KOPT-K1 (cell line): ENCODE measurements at regions not wholly inside any gene's neighbourhood (a gene's known extent, or its start where the extent isn't known, plus 50 kb on each side); places are given as distances from the start of the nearest gene placed in this dataset.

Experiments used
- H3K27ac ChIP-seq: fragments of 200-600 bp; sonication (generic); 2 replicates; pipeline ENCODE4 v1.5.1; 2016; ENCODE audit warnings: antibody characterized with exemption, mild to moderate bottlenecking, low read depth, low read length; ENCODE audit not compliant: poor library complexity, severe bottlenecking
- H3K36me3 ChIP-seq: fragments of 200-600 bp; sonication (generic); 2 replicates; pipeline ENCODE4 v1.5.1; 2017; ENCODE audit warnings: antibody characterized with exemption, mild to moderate bottlenecking, low read length, moderate library complexity; ENCODE audit not compliant: insufficient read depth
- H3K9me3 ChIP-seq: fragments of 200-600 bp; sonication (generic); 2 replicates; pipeline ENCODE4 v1.5.1; 2017; ENCODE audit warnings: antibody characterized with exemption, low read length, mild to moderate bottlenecking; ENCODE audit not compliant: insufficient read depth, poor library complexity, severe bottlenecking

GRCh38 chr11:37770145-37770544, 1172.1 kb upstream of the RAG2 start:
- H3K36me3 ChIP-seq: no peaks in the 10 kb centered on the region
- no peak overlapping the region for H3K27ac ChIP-seq
- no peaks in the 10 kb centered on the region for H3K9me3 ChIP-seq

DNA sequence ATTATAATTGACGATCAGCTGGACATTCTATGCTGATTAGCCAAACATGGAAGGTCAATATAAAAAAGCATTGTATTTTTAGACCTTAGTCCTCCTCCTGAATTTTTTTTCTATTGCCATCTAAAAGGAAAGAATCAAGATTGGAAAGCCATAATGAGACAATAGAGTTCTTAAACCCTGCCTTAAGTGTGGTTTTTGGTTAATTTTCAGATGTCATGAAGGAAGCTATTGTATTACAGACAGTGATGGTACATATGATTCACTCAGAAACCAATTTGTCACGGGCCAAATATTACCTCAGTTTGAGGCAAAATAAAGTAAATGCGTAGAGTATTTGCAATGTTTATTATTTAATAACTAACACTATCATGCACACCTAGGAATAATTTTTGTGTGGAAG, 1164.0 kb upstream of the RAG2 start:
- no peak overlapping the region for H3K27ac ChIP-seq
- no peaks in the 10 kb centered on the region for H3K36me3 ChIP-seq
- H3K9me3 ChIP-seq: no peaks in the 10 kb centered on the region

DNA sequence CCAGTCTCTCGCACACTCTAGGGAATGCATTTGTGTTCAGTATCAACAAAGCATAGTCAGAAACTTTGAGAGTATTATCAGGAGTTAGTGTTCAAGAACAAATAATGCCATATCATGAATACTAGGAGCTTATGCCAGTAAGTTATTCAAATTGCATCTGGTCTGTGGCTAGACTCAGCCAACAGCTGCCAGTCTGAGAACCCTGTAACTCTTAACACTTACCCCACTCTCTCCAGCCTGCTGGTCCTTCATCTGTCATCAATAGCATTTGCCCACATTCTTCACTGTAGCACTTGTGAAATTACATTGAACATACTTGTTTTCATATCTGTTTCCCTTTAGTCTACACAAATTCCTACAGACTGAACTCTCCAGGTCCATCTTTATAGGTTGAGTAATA, 1157.5 kb upstream of the RAG2 start:
- Histone ChIP-seq H3K9me3 (no peaks in the 10 kb centered on the region), H3K27ac (no peak overlapping the region), H3K36me3 (no peaks in the 10 kb centered on the region)

DNA sequence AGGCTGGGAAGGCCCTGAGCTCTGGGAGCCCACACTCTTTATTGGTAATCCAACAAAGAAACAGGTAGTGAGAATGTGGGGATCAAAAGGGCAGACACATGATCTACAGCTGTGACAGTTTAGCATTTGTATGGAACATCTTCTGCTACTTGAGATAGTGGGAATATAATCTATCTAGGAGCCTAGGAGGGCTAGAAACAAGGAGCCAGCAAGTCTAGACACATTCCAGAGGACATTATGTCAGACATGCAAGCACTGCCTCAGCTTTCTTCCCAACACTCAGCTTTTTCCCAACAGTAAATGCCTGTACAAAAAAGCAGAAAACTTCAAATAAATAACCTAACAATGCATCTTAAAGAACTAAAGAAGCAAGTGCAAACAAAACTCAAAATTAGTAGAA, 1150.6 kb upstream of the RAG2 start:
- Histone ChIP-seq H3K27ac (no peak overlapping the region), H3K9me3 (no peaks in the 10 kb centered on the region), H3K36me3 (no peaks in the 10 kb centered on the region)

- Histone ChIP-seq H3K36me3 (no peaks in the 10 kb centered on the region), H3K27ac (no peak overlapping the region), H3K9me3 (no peaks in the 10 kb centered on the region)
These were observed 1149.1 kb upstream of the RAG2 start for GRCh38 chr11:37747121-37747520.

GRCh38 chr11:37727371-37727770, 1129.3 kb upstream of the RAG2 start:
- Histone ChIP-seq H3K9me3 (no peaks in the 10 kb centered on the region), H3K36me3 (no peaks in the 10 kb centered on the region), H3K27ac (no peak overlapping the region)

DNA sequence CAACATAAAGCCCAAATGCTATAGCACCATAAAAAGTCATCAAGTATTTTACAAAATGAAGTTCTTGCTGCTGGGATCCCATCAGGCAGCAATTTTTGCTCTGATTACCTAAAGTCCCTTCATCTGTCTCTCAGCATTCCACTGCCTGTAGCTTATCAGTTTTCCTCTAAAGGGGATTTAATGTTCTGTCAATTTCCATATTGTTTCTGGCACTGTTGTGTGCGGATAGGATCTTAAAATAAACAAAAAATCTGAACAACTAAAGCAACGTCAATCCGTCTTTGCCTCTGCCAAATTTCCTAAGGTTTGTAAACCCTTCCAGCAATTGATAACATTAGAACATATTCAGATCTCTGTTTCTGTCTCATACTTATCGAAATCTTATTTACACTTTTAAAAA, 1126.3 kb upstream of the RAG2 start:
- no peak overlapping the region for H3K27ac ChIP-seq
- no peaks in the 10 kb centered on the region for H3K9me3 ChIP-seq
- no peaks in the 10 kb centered on the region for H3K36me3 ChIP-seq

DNA sequence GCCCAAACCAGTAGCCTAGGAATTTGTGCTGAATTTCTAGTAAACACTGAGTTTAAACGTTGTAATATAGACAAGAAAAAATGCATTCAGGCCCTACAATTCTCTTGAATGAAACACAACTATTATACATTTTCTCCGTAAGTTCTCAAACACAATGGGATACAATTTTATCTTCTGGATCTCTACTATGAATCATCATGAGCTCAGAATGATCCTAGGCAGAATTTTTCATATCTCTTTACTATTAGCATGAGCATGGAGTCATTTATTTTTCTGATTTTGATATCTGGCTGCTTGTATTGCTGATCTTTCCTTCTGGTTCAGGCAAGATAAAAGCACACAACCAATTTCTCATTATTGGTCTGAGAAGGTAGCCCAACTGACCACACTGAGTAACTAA, 1123.4 kb upstream of the RAG2 start:
- H3K36me3 ChIP-seq: no peaks in the 10 kb centered on the region
- no peak overlapping the region for H3K27ac ChIP-seq
- no peaks in the 10 kb centered on the region for H3K9me3 ChIP-seq

DNA sequence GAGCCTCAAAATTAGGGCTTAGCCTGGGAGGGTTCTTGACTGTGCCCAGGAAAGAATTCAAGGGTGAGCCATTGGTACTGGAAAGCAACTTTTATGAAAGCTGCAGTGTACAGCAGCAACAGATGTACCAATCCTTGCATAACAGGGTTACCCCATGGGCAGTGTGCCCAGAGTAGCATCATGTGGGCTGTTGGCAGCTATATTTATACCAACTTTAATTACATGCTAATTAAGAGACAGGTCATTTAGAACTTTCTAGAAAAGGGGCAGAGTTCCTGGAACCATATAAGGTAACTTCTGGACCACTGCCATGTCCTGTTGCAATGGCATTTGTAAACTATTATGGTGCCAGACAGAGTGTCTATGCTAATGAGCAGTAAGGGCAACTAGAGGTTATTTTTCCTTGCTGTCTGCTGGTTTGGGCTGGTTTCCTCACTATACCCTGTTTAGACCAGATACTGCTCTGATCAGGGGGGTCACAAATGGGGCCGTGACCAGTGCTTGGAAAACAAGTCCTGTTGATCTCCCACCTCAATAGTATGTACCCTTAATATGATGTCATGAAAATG, 1120.5 kb upstream of the RAG2 start:
- H3K36me3 ChIP-seq: no peaks in the 10 kb centered on the region
- no peaks in the 10 kb centered on the region for H3K9me3 ChIP-seq
- no peak overlapping the region for H3K27ac ChIP-seq

- no peak overlapping the region for H3K27ac ChIP-seq
- no peaks in the 10 kb centered on the region for H3K9me3 ChIP-seq
- no peaks in the 10 kb centered on the region for H3K36me3 ChIP-seq
These were observed 1114.2 kb upstream of the RAG2 start for GRCh38 chr11:37712251-37712650.

GRCh38 chr11:37710031-37710430, 1112.0 kb upstream of the RAG2 start:
- no peaks in the 10 kb centered on the region for H3K9me3 ChIP-seq
- H3K27ac ChIP-seq: no peak overlapping the region
- no peaks in the 10 kb centered on the region for H3K36me3 ChIP-seq

GRCh38 chr11:37704791-37705190, 1106.8 kb upstream of the RAG2 start:
- Histone ChIP-seq H3K36me3 (no peaks in the 10 kb centered on the region), H3K27ac (no peak overlapping the region), H3K9me3 (no peaks in the 10 kb centered on the region)

- Histone ChIP-seq H3K9me3 (peaks cover 14% of the 10 kb centered on the region), H3K27ac (no peak overlapping the region), H3K36me3 (no peaks in the 10 kb centered on the region)
These were observed 1101.6 kb upstream of the RAG2 start for GRCh38 chr11:37699644-37700043.

DNA sequence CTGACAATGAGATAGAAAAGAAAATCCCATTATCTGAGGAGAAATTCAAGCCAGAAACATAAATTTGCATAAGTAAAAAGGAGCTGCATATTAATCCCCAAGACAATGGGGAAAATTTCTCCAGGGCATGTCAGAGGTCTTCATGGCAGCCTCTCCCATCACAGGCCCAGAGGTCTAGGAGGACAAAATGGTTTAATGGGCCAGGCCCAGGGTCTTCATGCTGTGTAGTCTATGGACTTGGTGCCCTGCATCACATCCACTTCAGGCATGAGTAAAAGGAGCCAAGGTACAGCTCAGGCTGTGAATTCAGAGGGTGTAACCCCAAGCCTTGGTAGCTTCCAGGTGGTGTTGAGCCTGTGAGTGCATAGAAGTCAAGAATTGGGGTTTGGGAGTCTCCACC, 1097.2 kb upstream of the RAG2 start:
- Histone ChIP-seq H3K36me3 (no peaks in the 10 kb centered on the region), H3K27ac (no peak overlapping the region), H3K9me3 (peaks cover 20% of the 10 kb centered on the region)

GRCh38 chr11:37689951-37690350, 1091.9 kb upstream of the RAG2 start:
- H3K36me3 ChIP-seq: no peaks in the 10 kb centered on the region
- H3K27ac ChIP-seq: no peak overlapping the region
- H3K9me3 ChIP-seq: peaks cover 8% of the 10 kb centered on the region

DNA sequence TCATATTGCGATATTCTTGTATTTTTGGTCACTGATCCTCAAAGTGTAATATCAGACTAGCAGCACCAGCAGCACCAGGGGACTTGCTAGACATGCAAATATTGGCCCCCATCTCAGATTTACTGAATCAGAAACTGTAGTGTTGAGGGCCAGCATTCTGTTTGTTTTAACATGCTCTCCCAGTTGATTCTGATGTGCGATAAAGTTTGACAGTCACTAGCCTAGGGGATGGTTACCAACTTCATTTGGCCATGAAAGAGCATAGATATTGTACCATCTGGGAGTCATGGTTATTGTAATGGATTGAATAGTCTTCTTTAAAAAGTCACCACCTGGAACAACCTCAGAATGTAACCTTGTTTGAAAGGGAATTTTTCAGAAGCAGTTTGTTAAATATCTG, 1090.4 kb upstream of the RAG2 start:
- no peaks in the 10 kb centered on the region for H3K9me3 ChIP-seq
- no peak overlapping the region for H3K27ac ChIP-seq
- H3K36me3 ChIP-seq: no peaks in the 10 kb centered on the region

- Histone ChIP-seq H3K27ac (no peak overlapping the region), H3K9me3 (no peaks in the 10 kb centered on the region), H3K36me3 (no peaks in the 10 kb centered on the region)
These were observed 1089.1 kb upstream of the RAG2 start for GRCh38 chr11:37687130-37687529.
